ENCODE measurements at regions not wholly inside any gene's neighbourhood (a gene's known extent, or its start where the extent isn't known, plus 50 kb on each side); places are given as distances from the start of the nearest gene placed in this dataset.

DNA sequence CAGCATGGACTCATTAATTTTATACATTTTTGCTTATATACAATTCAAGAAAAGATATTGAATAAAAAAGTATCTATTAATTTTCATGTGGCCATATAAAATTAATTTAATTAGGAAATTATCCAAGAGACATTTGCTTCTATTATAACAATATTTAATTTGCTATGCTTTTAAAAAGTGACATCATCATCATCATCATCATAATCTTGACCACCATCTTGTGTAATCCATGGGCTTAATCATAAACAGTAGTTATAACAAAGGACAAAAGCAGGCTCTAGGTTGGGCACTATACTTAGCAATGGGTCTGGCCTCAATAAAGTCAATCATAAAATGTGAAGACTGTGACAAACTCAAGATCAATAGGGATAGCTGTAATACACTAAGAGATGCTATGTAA lies 1031.6 kb downstream of the SLITRK1 start:
- H3K27ac Mint-ChIP-seq, result no peak overlapping the region
- no peaks in the 10 kb centered on the region for H3K4me1 Mint-ChIP-seq
- Histone ChIP-seq H3K27me3 (ENCODE audit: insufficient read depth) (no peaks in the 10 kb centered on the region), H3K4me1 (ENCODE audit: insufficient read depth) (no peaks in the 10 kb centered on the region; the same call in 1 of the 2 replicates), H3K36me3 (ENCODE audit: insufficient read depth) (no peaks in the 10 kb centered on the region), H3K9me2 (ENCODE audit: insufficient read depth) (no peaks in the 10 kb centered on the region), H3K4me3 (no peak overlapping the region), H3K27ac (ENCODE audit: low read depth) (no peak overlapping the region), H3K4me2 (no peak overlapping the region), H2AFZ (no peak overlapping the region), H3F3A (replicated peaks; ENCODE audit: low read depth) (no peaks in the 10 kb centered on the region), H4K20me1 (replicated peaks; ENCODE audit: insufficient read depth) (no peaks in the 10 kb centered on the region), H3K79me2 (replicated peaks; ENCODE audit: insufficient read depth) (no peaks in the 10 kb centered on the region)
- no peaks in the 10 kb centered on the region for H3K36me3 Mint-ChIP-seq (ENCODE audit: low read depth)
- ATAC-seq (no peak), DNase-seq (ENCODE audit: low spot score) (no peak)
- H3K9me3 Mint-ChIP-seq, result peaks cover 3% of the 10 kb centered on the region; the same call in 1 of the 3 replicates
- no peak overlapping the region for H3K4me3 Mint-ChIP-seq
- H3K27me3 Mint-ChIP-seq (ENCODE audit: insufficient read depth, low read depth, poor library complexity), result no peaks in the 10 kb centered on the region
- TF ChIP-seq JUNB (IDR thresholded peaks at IDR 0.05; ENCODE audit: unreplicated experiment) (no peak), EZH2 (IDR thresholded peaks at IDR 0.05; ENCODE audit: low read depth, unreplicated experiment) (no peak), CREB1 (CRISPR knock-in tag; IDR thresholded peaks at IDR 0.05; ENCODE audit: low read depth) (no peak), NANOG (IDR thresholded peaks at IDR 0.05; ENCODE audit: borderline replicate concordance) (no peak), POLR2AphosphoS5 (IDR thresholded peaks at IDR 0.05; ENCODE audit: low read depth) (no peak), ZNF114 (CRISPR knock-in tag; IDR thresholded peaks at IDR 0.05) (no peak), ZNF331 (CRISPR knock-in tag; IDR thresholded peaks at IDR 0.05; ENCODE audit: low read depth) (no peak), EZH2phosphoT487 (IDR thresholded peaks at IDR 0.05; ENCODE audit: unreplicated experiment) (no peak), STAT1 (IDR thresholded peaks at IDR 0.05; ENCODE audit: unreplicated experiment) (no peak)
- TF ChIP-seq, protein P1, sequence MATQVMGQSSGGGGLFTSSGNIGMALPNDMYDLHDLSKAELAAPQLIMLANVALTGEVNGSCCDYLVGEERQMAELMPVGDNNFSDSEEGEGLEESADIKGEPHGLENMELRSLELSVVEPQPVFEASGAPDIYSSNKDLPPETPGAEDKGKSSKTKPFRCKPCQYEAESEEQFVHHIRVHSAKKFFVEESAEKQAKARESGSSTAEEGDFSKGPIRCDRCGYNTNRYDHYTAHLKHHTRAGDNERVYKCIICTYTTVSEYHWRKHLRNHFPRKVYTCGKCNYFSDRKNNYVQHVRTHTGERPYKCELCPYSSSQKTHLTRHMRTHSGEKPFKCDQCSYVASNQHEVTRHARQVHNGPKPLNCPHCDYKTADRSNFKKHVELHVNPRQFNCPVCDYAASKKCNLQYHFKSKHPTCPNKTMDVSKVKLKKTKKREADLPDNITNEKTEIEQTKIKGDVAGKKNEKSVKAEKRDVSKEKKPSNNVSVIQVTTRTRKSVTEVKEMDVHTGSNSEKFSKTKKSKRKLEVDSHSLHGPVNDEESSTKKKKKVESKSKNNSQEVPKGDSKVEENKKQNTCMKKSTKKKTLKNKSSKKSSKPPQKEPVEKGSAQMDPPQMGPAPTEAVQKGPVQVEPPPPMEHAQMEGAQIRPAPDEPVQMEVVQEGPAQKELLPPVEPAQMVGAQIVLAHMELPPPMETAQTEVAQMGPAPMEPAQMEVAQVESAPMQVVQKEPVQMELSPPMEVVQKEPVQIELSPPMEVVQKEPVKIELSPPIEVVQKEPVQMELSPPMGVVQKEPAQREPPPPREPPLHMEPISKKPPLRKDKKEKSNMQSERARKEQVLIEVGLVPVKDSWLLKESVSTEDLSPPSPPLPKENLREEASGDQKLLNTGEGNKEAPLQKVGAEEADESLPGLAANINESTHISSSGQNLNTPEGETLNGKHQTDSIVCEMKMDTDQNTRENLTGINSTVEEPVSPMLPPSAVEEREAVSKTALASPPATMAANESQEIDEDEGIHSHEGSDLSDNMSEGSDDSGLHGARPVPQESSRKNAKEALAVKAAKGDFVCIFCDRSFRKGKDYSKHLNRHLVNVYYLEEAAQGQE (IDR thresholded peaks at IDR 0.05; ENCODE audit: unreplicated experiment), result no peak
- TF ChIP-seq, protein P2, sequence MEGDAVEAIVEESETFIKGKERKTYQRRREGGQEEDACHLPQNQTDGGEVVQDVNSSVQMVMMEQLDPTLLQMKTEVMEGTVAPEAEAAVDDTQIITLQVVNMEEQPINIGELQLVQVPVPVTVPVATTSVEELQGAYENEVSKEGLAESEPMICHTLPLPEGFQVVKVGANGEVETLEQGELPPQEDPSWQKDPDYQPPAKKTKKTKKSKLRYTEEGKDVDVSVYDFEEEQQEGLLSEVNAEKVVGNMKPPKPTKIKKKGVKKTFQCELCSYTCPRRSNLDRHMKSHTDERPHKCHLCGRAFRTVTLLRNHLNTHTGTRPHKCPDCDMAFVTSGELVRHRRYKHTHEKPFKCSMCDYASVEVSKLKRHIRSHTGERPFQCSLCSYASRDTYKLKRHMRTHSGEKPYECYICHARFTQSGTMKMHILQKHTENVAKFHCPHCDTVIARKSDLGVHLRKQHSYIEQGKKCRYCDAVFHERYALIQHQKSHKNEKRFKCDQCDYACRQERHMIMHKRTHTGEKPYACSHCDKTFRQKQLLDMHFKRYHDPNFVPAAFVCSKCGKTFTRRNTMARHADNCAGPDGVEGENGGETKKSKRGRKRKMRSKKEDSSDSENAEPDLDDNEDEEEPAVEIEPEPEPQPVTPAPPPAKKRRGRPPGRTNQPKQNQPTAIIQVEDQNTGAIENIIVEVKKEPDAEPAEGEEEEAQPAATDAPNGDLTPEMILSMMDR (conservative IDR thresholded peaks at IDR 0.05; ENCODE audit: low read depth in 2 of 2), result no peak
- TF ChIP-seq, protein P3, sequence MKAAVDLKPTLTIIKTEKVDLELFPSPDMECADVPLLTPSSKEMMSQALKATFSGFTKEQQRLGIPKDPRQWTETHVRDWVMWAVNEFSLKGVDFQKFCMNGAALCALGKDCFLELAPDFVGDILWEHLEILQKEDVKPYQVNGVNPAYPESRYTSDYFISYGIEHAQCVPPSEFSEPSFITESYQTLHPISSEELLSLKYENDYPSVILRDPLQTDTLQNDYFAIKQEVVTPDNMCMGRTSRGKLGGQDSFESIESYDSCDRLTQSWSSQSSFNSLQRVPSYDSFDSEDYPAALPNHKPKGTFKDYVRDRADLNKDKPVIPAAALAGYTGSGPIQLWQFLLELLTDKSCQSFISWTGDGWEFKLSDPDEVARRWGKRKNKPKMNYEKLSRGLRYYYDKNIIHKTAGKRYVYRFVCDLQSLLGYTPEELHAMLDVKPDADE (IDR thresholded peaks at IDR 0.05), result no peak
- TF ChIP-seq, protein P4, sequence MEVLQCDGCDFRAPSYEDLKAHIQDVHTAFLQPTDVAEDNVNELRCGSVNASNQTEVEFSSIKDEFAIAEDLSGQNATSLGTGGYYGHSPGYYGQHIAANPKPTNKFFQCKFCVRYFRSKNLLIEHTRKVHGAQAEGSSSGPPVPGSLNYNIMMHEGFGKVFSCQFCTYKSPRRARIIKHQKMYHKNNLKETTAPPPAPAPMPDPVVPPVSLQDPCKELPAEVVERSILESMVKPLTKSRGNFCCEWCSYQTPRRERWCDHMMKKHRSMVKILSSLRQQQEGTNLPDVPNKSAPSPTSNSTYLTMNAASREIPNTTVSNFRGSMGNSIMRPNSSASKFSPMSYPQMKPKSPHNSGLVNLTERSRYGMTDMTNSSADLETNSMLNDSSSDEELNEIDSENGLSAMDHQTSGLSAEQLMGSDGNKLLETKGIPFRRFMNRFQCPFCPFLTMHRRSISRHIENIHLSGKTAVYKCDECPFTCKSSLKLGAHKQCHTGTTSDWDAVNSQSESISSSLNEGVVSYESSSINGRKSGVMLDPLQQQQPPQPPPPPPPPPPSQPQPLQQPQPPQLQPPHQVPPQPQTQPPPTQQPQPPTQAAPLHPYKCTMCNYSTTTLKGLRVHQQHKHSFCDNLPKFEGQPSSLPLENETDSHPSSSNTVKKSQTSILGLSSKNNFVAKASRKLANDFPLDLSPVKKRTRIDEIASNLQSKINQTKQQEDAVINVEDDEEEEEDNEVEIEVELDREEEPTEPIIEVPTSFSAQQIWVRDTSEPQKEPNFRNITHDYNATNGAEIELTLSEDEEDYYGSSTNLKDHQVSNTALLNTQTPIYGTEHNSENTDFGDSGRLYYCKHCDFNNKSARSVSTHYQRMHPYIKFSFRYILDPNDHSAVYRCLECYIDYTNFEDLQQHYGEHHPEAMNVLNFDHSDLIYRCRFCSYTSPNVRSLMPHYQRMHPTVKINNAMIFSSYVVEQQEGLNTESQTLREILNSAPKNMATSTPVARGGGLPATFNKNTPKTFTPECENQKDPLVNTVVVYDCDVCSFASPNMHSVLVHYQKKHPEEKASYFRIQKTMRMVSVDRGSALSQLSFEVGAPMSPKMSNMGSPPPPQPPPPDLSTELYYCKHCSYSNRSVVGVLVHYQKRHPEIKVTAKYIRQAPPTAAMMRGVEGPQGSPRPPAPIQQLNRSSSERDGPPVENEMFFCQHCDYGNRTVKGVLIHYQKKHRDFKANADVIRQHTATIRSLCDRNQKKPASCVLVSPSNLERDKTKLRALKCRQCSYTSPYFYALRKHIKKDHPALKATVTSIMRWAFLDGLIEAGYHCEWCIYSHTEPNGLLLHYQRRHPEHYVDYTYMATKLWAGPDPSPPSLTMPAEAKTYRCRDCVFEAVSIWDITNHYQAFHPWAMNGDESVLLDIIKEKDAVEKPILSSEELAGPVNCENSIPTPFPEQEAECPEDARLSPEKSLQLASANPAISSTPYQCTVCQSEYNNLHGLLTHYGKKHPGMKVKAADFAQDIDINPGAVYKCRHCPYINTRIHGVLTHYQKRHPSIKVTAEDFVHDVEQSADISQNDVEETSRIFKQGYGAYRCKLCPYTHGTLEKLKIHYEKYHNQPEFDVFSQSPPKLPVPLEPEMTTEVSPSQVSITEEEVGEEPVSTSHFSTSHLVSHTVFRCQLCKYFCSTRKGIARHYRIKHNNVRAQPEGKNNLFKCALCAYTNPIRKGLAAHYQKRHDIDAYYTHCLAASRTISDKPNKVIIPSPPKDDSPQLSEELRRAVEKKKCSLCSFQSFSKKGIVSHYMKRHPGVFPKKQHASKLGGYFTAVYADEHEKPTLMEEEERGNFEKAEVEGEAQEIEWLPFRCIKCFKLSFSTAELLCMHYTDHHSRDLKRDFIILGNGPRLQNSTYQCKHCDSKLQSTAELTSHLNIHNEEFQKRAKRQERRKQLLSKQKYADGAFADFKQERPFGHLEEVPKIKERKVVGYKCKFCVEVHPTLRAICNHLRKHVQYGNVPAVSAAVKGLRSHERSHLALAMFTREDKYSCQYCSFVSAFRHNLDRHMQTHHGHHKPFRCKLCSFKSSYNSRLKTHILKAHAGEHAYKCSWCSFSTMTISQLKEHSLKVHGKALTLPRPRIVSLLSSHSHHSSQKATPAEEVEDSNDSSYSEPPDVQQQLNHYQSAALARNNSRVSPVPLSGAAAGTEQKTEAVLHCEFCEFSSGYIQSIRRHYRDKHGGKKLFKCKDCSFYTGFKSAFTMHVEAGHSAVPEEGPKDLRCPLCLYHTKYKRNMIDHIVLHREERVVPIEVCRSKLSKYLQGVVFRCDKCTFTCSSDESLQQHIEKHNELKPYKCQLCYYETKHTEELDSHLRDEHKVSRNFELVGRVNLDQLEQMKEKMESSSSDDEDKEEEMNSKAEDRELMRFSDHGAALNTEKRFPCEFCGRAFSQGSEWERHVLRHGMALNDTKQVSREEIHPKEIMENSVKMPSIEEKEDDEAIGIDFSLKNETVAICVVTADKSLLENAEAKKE (CRISPR knock-in tag; IDR thresholded peaks at IDR 0.05), result no peak
